ENCODE measurements at regions not wholly inside any gene's neighbourhood (a gene's known extent, or its start where the extent isn't known, plus 50 kb on each side); places are given as distances from the start of the nearest gene placed in this dataset.
"Not testable (repeated sequence)": the region's sequence is repeated elsewhere in the genome, so short reads cannot be mapped to it uniquely, and the experiment has no call there.

DNA sequence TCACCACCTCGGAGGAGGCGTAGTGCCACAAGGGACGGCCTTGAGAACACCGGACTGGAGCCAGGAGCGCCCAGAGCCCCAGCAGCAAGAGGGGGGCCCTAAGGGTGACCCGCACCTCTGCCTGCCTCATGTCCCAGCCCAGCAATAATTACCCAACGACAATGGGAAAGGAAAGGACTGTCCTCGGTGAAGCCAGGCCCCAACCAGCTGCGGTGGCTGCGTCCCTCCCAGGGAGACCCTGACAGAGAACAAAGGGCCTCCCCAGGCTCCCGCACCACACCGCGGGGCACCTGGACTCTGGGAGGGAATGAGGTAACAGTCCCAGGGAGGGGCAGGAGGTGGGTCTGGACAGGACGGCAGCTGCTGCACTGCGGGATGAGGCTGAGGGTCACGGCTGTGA is 493.4 kb downstream of the GOLGA6L6 start:
- POLR2A ChIA-PET (ENCODE audit: partially characterized antibody); H3K27me3 ChIP-seq (replicated peaks in 1 of 4; ENCODE audit: control insufficient read depth in 3 of 4, extremely low read depth in 1 of 4, insufficient read depth in 3 of 4, low read length in 3 of 4); H3K79me2 ChIP-seq (ENCODE audit: control insufficient read depth in 1 of 2, insufficient read depth in 2 of 2, low read length in 2 of 2); H4K8ac ChIP-seq (ENCODE audit: extremely low read depth, insufficient read depth, low read length); H3K36me3 ChIP-seq (ENCODE audit: control insufficient read depth in 2 of 4, insufficient read depth in 4 of 4, low read length in 3 of 4); H3K9ac ChIP-seq (replicated peaks in 1 of 4; ENCODE audit: extremely low read depth in 1 of 4, low read depth in 3 of 4, low read length in 3 of 4); H3K4me3 ChIP-seq (ENCODE audit: extremely low read depth in 1 of 4, insufficient read depth in 2 of 4, low read depth in 3 of 4, low read length in 4 of 4); H3K4me2 ChIP-seq (ENCODE audit: insufficient read depth in 1 of 2, low read depth in 2 of 2, low read length in 2 of 2); H3K23ac ChIP-seq (ENCODE audit: insufficient read length); H3K18ac ChIP-seq (ENCODE audit: extremely low read depth, low read length); H4K5ac ChIP-seq (ENCODE audit: insufficient read length, low read depth, low read length); H2BK15ac ChIP-seq (ENCODE audit: low read length); H3K27ac ChIP-seq (ENCODE audit: low read depth, low read length); H3K23me2 ChIP-seq (ENCODE audit: low read depth, low read length); H2AFZ ChIP-seq (ENCODE audit: low read length); H2BK5ac ChIP-seq (ENCODE audit: low read depth, low read length); H4K91ac ChIP-seq (replicated peaks; ENCODE audit: insufficient read length, low read length); H3K56ac ChIP-seq (replicated peaks; ENCODE audit: insufficient read length, low read depth, low read length); H2BK20ac ChIP-seq (ENCODE audit: low read length); H2AK5ac ChIP-seq (ENCODE audit: low read depth, low read length); H2BK120ac ChIP-seq (replicated peaks; ENCODE audit: low read depth, low read length); H3K4me1 ChIP-seq (replicated peaks in 1 of 4; ENCODE audit: control insufficient read depth in 3 of 4, insufficient read depth in 4 of 4, low read length in 3 of 4); H3K4ac ChIP-seq (replicated peaks; ENCODE audit: insufficient read length, low read depth, low read length); H4K20me1 ChIP-seq (replicated peaks in 1 of 2; ENCODE audit: control insufficient read depth in 1 of 2, insufficient read depth in 2 of 2, low read length in 2 of 2); H3K14ac ChIP-seq (ENCODE audit: insufficient read length); DNase-seq (ENCODE audit: low read depth in 1 of 2, low spot score in 2 of 2); FAIRE-seq; H3K79me1 ChIP-seq (ENCODE audit: low read depth, low read length); H3K9me3 ChIP-seq (ENCODE audit: insufficient read depth in 2 of 2, low read depth in 1 of 2, low read length in 1 of 2); H2BK12ac ChIP-seq (ENCODE audit: low read depth, low read length); CTCF ChIA-PET (ENCODE audit: partially characterized antibody): not testable (repeated sequence)
- 81% methylated on average over 11 of the region's 16 CpGs; no CpG with 5 or more reads in 1 of the 2 experiments for WGBS, 2 experiments (ENCODE audit: extremely low coverage in 1 of 2, insufficient coverage in 1 of 2, insufficient read length in 1 of 2, insufficient replicate concordance in 2 of 2, low coverage in 1 of 2, low lambda C conversion rate in 2 of 2, missing lambda C conversion rate in 1 of 2)

GRCh38 chr15:20045165-20045564 is 496.4 kb downstream of the GOLGA6L6 start:
- H3K56ac ChIP-seq (replicated peaks; ENCODE audit: insufficient read length, low read depth, low read length); H4K5ac ChIP-seq (ENCODE audit: insufficient read length, low read depth, low read length); H3K27me3 ChIP-seq (replicated peaks in 1 of 4; ENCODE audit: control insufficient read depth in 3 of 4, extremely low read depth in 1 of 4, insufficient read depth in 3 of 4, low read length in 3 of 4); H3K18ac ChIP-seq (ENCODE audit: extremely low read depth, low read length); POLR2A ChIA-PET (ENCODE audit: partially characterized antibody); H4K8ac ChIP-seq (ENCODE audit: extremely low read depth, insufficient read depth, low read length); FAIRE-seq; H3K4ac ChIP-seq (replicated peaks; ENCODE audit: insufficient read length, low read depth, low read length); H3K9ac ChIP-seq (replicated peaks in 1 of 4; ENCODE audit: extremely low read depth in 1 of 4, low read depth in 3 of 4, low read length in 3 of 4); H3K79me2 ChIP-seq (ENCODE audit: control insufficient read depth in 1 of 2, insufficient read depth in 2 of 2, low read length in 2 of 2); H3K4me2 ChIP-seq (ENCODE audit: insufficient read depth in 1 of 2, low read depth in 2 of 2, low read length in 2 of 2); DNase-seq (ENCODE audit: low read depth in 1 of 2, low spot score in 2 of 2); H3K36me3 ChIP-seq (ENCODE audit: control insufficient read depth in 2 of 4, insufficient read depth in 4 of 4, low read length in 3 of 4); H2BK12ac ChIP-seq (ENCODE audit: low read depth, low read length); H3K4me3 ChIP-seq (ENCODE audit: extremely low read depth in 1 of 4, insufficient read depth in 2 of 4, low read depth in 3 of 4, low read length in 4 of 4); H2BK15ac ChIP-seq (ENCODE audit: low read length); H3K23ac ChIP-seq (ENCODE audit: insufficient read length); H2AFZ ChIP-seq (ENCODE audit: low read length); H3K9me3 ChIP-seq (ENCODE audit: insufficient read depth in 2 of 2, low read depth in 1 of 2, low read length in 1 of 2); H4K91ac ChIP-seq (replicated peaks; ENCODE audit: insufficient read length, low read length); H3K4me1 ChIP-seq (replicated peaks in 1 of 4; ENCODE audit: control insufficient read depth in 3 of 4, insufficient read depth in 4 of 4, low read length in 3 of 4); H2BK120ac ChIP-seq (replicated peaks; ENCODE audit: low read depth, low read length); H3K27ac ChIP-seq (ENCODE audit: low read depth, low read length); H2BK5ac ChIP-seq (ENCODE audit: low read depth, low read length); H3K23me2 ChIP-seq (ENCODE audit: low read depth, low read length); H2BK20ac ChIP-seq (ENCODE audit: low read length); CTCF ChIA-PET (ENCODE audit: partially characterized antibody); H4K20me1 ChIP-seq (replicated peaks in 1 of 2; ENCODE audit: control insufficient read depth in 1 of 2, insufficient read depth in 2 of 2, low read length in 2 of 2); H2AK5ac ChIP-seq (ENCODE audit: low read depth, low read length); H3K14ac ChIP-seq (ENCODE audit: insufficient read length); H3K79me1 ChIP-seq (ENCODE audit: low read depth, low read length): not testable (repeated sequence)
- no CpG with 5 or more reads among the region's 5 CpGs for WGBS, 2 experiments (ENCODE audit: extremely low coverage in 1 of 2, insufficient coverage in 1 of 2, insufficient read length in 1 of 2, insufficient replicate concordance in 2 of 2, low coverage in 1 of 2, low lambda C conversion rate in 2 of 2, missing lambda C conversion rate in 1 of 2)
